DMS53 treated with DMSO at 0.1 percent for 48 hours (cell line): ENCODE measurements at regions not wholly inside any gene's neighbourhood (a gene's known extent, or its start where the extent isn't known, plus 50 kb on each side); places are given as distances from the start of the nearest gene placed in this dataset.
"Not testable (repeated sequence)": the region's sequence is repeated elsewhere in the genome, so short reads cannot be mapped to it uniquely, and the experiment has no call there.

Experiments used
- DNase-seq: peaks from one replicate; lab custom pipeline; 2025; ENCODE audit not compliant: unreplicated experiment; lab: John Stamatoyannopoulos, UW

DNA sequence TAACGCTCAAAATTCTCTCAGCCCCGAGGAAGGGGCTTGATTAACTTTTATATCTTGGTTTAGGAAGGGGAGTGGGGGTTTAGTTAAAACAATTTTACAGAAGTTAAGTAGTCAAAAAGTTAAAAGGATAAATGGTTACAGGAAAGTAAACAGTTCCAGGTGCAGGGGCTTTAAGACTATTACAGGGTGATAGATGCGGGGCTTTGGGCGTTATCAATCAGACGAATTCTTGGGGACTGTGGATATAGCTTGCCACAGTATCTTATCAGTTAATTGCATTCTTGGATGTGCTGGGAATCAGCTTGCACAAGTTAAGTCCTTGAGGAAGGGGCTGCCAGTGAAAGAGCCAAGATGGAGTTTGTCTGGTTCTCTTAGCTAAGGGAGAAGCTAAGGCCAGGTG is 616.2 kb downstream of the XPNPEP1 start:
- DNase-seq = not testable (repeated sequence)

DNA sequence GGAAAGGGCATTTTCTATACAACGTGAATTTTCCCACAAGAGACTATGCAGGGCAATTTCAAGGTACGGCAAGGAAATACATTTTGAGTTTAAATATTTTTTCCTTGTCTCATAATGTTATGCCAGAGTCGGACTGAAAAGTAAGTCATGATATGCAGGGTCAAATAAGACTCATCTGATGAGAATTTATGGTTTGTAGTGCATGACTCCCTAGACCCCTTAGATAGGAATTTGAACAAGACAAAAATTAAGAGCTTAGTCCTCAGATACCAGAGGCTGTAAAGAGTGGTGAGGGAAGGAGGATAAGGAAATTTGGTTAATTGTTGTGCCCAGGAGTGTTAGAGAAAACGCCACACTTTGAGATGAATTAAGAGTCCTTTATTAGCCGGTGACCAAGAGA is 616.6 kb downstream of the XPNPEP1 start:
- DNase-seq = no peak

DNA sequence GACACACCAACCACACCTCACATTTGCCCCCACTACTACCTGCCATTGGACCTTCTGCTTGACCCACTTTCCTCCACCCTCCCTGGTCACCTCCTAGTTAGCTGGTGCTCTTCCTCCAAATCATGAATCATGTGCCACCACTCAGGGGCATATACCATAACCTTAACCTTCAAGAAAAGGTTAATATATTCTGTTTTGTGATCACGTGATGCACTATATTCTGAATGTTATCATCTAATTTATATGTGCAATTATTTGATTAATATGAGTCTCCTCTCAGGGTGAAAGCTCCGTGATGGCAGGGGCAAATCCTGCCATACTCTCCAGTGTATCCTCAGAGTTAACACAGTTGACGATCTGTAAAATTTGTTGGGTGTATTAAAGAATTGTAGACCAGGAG is 635.5 kb downstream of the XPNPEP1 start:
- DNase-seq = no peak

DNA sequence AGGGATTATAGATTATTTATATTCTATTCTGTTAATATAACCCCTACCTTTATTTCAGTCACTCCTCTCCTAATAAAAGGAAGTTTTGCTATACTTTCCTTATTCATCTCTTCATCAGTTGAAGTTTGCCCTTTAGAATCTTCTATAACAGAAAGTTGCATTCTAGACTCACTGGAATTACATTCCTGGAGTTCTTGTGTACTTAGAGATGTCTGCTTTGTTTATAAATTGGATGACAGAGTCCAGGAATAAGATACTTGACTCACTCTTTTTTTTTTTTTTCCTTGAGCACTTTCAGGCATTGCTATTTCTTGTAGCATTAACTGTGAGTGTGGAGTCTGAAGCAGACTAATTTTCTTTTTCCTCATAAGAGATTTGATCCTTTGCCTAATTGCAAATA is 640.8 kb downstream of the XPNPEP1 start:
- no peak for DNase-seq

DNA sequence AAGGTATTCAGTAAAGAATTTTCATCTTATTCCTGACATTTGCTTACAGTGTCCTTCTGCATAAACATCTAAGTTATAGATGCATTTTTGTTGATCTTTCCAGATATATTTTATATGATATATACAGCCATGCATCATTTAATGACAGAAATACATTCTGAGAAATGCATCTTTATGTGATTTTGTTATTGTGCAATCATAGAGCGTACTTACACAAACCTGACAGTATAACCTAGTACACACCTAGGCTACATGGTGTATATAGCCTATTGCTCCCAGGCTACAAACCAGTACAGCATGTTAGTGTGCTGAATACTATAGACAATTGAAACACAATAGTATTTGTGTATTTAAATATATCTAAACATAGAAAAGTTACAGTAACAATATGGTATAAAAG is 642.0 kb downstream of the XPNPEP1 start:
- no peak for DNase-seq

DNA sequence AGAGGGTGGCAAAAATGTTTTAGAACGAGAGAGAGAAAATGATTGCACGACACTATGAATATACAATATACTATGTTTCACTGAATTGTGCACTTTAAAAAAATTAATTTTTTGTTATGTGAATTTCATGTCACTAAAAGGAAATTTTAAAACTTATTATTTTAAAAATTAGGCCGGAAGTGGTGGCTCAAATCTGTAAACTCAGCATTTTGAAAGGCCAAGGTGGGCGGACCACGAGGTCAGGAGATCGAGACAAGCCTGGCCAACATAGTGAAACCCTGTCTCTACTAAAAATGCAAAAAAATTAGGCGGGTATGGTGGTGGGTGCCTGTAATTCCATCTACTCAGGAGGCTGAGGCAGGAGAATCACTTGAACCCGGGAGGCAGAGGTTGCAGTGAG is 642.5 kb downstream of the XPNPEP1 start:
- no peak for DNase-seq

DNA sequence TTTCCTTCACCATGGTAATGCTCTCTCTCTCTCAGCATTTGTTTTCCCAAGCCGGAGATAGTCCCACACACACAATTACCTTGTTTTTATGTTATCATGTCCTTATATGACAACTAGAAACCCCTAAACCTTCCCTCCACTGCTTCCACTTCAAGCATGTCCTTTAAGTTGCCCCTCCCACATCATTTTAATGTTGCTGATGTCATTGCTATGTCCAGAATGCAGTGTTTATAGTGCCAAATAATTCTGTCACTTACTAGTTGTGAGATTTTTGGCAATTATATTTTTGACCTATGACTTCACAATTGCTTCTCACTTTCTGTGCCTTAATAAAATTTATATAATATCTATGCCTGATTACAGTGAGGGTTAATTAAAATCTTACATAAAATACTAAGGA is 645.9 kb downstream of the XPNPEP1 start:
- no peak for DNase-seq

DNA sequence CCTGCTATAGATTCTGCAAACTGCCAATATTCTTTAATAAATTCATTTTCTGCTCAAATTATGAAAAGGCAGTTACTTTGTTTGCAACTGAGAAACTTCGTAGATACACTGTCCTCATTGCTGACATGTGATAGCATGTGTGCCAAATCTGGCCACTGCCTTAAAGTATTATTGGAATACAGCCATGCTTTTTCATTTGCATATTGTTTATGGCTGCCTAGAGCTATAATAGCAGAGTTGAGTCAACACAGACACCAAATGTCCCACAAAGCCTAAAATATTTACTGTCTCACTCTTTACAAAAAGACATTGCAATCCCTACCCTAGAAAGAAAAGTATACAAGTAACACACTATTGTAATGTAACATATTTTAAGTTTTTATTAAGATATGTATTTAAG is 647.4 kb downstream of the XPNPEP1 start:
- DNase-seq = no peak

DNA sequence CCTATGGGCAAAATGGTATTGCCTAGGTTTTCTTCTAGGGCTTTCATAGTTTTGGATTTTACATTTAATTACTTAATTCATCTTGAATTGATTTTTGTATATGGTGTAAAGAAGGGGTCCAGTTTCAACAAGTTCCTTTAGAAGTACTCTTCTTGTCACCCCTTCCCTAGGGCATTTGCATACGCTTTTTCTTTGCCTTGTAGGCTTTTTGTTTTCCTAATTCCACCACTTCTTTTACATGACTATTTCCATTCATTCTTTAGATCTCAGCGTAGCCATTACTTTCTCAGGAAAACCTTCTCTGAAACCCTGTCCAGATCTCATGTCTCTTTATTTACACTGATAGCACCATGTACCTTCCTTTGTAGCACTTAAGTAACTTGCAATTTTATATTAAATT is 648.6 kb downstream of the XPNPEP1 start:
- DNase-seq = no peak

DNA sequence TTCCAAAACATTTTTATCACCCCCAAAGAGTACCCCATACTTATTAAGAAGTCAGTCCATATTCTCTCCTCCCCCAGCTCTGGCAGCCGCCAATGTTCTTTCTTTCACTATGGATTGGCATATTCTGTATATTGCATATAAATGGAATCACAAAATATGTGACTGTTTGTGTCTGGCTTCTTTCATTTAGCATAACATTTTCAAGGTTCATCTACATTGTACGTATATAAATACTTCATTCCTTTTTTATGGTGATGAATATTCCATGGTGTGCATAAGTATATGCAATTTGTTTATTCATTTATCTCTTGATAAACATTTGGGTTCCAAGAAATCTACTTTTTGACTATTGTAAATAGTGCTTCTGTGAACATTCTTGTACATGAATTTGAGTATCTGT is 653.1 kb downstream of the XPNPEP1 start:
- no peak for DNase-seq

DNA sequence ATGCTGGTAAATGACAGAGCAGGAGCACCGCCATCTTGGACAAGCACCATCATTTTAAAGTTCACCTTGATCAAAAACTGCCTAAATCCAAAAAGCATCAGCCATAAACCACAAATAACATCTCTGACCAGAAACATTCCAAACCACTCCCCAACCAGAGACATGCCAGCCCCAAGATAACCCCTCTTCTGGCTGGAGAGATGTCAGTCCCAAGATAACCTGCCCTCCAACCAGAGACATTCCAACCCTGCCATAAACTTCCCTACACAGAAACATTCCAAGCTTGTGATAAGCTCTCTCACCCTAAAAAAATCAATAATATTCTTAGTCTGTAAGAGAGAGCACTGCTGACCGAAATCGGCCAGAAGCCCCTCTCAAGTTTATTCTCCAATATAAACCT is 659.3 kb downstream of the XPNPEP1 start:
- no peak for DNase-seq

DNA sequence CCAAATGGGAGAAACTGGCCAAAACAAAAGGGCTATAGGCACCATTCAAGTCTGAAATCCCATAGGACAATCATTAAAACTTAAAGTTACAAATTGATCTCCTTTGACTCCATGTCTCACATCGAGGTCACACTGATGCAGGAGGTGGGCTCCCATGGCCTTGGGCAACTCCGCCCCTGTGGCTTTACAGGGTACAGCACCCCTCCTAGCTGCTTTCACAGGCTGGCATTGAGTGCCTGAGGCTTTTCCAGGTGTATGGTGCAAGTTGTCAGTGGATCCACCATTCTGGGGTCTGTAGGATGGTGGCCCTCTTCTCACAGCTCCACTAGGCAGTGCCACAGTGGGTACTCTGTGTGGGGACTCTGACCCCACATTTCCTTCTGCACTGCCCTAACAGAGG is 662.1 kb downstream of the XPNPEP1 start:
- no peak for DNase-seq

DNA sequence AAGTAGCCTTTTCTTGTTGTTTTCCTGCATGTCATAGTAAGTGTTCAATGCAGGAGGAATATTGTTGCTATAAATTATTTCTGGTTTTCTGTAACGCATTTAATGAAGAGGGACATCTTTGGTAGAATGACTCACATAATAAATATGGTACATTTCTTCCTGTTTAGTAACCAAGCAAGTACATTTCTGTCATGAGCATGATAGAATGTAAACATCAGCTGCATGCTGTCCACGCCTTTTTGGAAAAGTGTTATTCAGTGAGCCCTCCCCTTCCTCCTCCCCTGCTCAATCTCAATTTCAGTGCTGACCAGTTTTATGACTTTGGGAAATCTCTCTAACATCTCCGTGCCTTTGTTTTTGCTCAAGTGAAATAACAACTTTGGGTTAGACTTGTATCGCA is 664.0 kb downstream of the XPNPEP1 start:
- DNase-seq = no peak

DNA sequence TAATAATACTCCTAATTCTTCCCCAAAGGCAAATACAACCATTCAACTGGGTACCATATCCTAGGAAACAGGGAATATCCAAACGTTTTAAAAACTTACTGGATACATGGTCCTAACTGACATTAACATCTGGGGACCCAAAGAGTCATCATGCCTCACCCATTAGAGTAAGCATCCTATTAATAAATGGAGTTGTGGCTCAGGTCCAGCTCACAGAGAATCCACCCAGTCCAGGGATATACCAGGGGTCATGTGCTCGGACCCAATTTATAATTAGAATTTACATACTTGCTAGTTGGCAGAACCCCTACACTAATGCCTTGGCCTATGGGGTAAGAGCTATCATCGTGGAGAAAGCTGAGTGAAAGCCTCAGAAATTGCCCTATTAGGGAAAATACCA is 670.0 kb downstream of the XPNPEP1 start:
- DNase-seq = no peak

DNA sequence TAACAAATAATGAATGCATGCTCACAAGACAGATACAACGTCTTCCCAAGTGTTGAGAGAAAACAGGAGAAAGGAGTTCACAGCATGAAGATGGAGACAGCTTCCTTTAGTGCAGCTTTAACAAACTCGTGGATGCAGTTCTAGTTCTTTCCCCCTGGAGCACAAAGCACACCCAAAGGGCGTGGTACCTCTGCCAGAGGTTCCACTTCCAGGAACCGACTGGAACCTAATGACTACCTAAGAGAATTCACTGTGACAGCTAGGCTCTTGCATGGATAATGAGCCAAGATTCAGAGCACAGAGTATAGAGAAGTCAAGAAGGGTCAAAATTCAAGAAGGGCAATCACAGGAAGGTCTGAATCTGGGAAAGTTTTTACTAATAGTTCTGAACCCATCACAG is 673.2 kb downstream of the XPNPEP1 start:
- DNase-seq = no peak

DNA sequence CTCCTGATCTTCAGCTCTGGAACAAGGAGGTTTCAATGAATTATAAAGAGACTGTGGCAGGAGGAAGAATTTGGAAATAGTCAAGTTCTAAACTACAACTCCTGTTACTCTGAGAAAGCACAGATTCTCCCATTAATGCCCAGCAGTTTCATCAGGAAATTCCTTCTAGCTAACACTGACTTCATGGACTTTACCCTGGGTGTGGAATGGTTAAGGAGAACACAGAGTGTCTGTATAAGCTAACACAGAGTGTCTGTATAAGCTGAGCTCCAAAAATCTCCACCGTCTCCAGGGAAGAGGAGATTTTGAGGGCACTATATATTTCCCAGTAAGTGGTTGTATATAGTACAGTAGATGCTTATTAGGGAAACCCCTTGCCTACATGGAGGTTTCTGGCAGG is 675.5 kb downstream of the XPNPEP1 start:
- DNase-seq = no peak

DNA sequence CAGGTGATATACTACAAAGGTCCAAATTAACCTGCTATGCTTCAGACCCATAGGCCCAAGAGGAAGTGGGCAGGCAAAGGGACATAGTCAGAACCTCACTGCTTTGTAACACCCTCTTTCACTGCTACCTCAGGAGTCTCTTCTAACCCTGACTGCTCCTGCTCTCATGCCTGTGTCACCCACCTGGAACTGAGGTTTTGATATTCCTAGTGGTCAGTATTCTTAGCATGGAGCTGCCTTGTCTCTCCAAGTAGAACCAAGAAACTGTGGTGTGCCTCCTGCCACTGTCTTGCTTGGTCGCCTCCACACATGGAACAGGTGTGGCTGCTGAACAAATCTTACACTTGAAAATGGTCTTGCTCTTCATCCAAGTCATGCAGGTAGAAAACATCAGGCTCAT is 677.5 kb downstream of the XPNPEP1 start:
- DNase-seq = no peak

DNA sequence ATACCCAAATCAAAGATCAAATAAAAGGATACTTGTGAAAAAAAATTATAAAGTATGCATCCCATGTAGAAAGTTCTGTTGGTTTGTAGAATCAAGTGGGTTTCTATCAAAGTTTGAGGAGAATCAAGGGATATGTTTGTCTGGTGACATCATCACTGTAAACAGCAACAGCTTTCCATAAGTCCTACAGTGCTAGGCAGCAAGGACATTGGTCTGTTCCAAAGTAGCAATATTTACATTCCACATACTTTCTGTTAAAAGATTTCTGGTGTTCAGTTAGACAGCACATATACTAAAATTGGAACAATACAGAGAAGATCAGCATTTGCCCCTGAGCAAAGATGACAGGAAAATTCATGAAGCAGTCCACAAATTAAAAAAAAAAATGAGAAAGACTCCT is 683.9 kb downstream of the XPNPEP1 start:
- DNase-seq = no peak

DNA sequence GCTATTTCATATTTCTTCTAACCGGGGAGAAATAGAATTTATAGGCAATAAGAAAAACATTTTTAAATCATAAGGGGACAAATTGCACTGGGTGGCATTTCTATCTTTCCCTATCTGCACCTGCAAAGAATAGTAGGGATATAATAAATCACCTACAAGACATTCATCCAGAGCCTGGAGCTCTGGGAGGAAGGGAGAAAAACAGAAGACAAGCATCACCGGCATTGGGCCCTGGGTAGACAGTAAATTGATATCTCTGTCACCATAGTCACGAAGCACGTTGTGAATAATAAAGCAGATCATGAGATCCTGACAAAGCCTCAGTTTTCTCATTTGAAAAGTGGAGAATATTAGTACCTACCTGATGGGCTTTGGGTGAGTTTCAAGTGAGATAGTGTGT is 685.6 kb downstream of the XPNPEP1 start:
- no peak for DNase-seq

DNA sequence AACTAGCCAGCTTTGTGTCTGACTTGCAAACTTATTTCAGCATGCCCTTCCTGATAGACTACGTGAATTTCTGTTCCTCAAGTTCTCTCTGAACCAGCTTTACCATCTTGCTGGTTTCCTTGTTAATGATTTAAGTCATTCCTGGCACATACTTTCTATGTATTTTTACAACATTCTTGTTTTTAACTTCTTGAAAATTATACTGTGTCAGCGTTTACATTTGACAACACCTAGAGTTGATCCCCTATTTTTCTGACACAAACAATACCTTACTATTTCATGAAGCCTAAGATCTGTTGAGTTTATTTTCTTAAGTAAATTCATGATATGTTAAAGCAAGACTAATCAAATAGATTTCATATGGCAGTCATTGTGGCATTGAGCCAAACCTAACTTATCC is 686.3 kb downstream of the XPNPEP1 start:
- DNase-seq = no peak

DNA sequence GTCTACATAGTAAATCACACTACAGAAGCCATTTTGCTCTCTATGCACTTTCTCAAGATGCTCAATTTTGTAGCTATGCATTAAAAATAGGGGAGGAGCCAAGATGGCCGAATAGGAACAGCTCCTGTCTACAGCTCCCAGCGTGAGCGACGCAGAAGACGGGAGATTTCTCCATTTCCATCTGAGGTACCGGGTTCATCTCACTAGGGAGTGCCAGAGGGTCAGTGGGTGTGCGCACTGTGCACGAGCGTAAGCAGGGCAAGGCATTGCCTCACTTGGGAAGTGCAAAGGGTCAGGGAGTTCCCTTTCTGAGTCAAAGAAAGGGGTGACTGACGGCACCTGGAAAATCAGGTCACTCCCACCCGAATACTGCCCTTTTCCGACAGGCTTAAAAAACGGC is 699.8 kb downstream of the XPNPEP1 start:
- not testable (repeated sequence) for DNase-seq

DNA sequence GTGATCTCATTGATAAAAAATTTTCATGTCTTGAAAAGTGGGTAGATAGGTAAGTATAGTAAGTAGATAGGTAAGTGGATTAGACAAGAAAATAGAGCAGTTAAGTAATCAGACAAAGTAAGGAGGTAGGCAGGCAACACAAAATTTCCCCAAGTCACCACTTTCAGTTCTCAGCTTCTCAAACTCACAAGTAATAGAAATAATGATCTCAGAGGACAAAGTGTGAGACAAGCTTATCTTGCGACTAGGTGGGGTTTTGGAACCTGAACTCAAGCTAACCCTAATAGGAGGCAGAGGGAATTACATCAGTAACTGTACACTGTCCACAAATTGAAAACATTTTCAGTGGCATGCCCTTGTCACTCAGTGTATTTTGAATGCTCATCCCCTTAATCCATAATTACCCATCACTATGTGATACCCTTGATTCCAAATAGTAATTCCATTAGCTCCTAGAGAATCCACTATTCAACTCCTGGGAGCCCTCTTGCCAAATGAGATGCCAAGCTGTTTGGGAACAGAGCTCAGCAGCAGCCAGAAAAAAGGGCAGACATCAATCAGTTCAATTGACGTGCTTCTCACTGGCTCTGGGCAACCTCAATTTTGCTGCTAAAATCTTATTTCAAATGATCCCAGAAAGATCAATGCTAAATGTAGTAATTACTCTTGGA is 703.2 kb downstream of the XPNPEP1 start:
- DNase-seq = no peak

DNA sequence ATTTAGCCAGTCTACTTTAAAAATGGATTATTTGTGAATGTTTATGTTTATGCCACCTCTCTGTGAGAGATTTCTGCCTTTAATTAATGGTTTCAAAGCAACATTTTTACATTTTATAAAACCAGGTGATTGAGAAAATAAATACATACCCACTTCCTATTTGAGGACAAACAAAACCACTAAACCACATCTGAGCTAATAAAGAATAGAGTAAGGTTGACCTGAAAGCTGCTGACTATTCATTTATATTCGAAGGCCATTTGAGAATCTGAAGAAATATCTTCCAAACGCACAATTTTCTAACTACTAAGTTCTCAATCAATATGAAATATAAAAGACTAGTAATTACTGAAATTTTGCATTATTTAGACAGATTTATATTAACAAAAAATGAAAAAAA is 705.1 kb downstream of the XPNPEP1 start:
- no peak for DNase-seq
